GM06990 (cell line): ENCODE measurements at regions not wholly inside any gene's neighbourhood (a gene's known extent, or its start where the extent isn't known, plus 50 kb on each side); places are given as distances from the start of the nearest gene placed in this dataset.
A peak's percentile ranks its signal among the peaks of the same experiment; 100 is the strongest.

ENCODE experiments used
- DNase-seq: peaks from one replicate; pipeline ENCODE4 v3.0.0-alpha.2; 2011; ENCODE audit not compliant: insufficient read length; ENCODE audit errors: extremely low read depth
- H3K27me3 ChIP-seq: replicated peaks from 2 replicates; pipeline ENCODE4 v1.6.0; 2011; ENCODE audit warnings: low read length; ENCODE audit not compliant: control insufficient read depth, insufficient read depth
- H3K36me3 ChIP-seq: 2 replicates; pipeline ENCODE4 v1.5.1; 2011; ENCODE audit warnings: low read length; ENCODE audit not compliant: control insufficient read depth, insufficient read depth
- H3K4me3 ChIP-seq: replicated peaks from 2 replicates; pipeline ENCODE4 v1.5.1; 2011; ENCODE audit warnings: low read depth, mild to moderate bottlenecking, control low read depth, low read length
- CTCF ChIP-seq: IDR thresholded peaks from 2 replicates; pipeline ENCODE4 v1.5.1; 2011; ENCODE audit warnings: low read length, control low read depth, mild to moderate bottlenecking, inconsistent platforms; ENCODE audit not compliant: insufficient read depth, poor library complexity, severe bottlenecking

GRCh38 chr1:163922743-163923201 lies 601.0 kb downstream of the NUF2 start:
- H3K36me3 ChIP-seq, result no peaks in the 10 kb centered on the region
- no peak for TF ChIP-seq CTCF
- peak; percentile 12 for DNase-seq
- no peak overlapping the region for H3K4me3 ChIP-seq
- no peaks in the 10 kb centered on the region for H3K27me3 ChIP-seq

GRCh38 chr1:163924041-163924440 lies 602.3 kb downstream of the NUF2 start:
- no peak for DNase-seq
- TF ChIP-seq CTCF, result no peak
- Histone ChIP-seq H3K4me3 (no peak overlapping the region), H3K27me3 (no peaks in the 10 kb centered on the region), H3K36me3 (no peaks in the 10 kb centered on the region)

- H3K27me3 ChIP-seq, result no peaks in the 10 kb centered on the region
- no peak for DNase-seq
- H3K4me3 ChIP-seq, result no peak overlapping the region
- TF ChIP-seq CTCF, result no peak
- no peaks in the 10 kb centered on the region for H3K36me3 ChIP-seq
Measured at GRCh38 chr1:163927493-163927892, 605.7 kb downstream of the NUF2 start.

- H3K4me3 ChIP-seq, result no peak overlapping the region
- H3K27me3 ChIP-seq, result no peaks in the 10 kb centered on the region
- no peak for DNase-seq
- no peaks in the 10 kb centered on the region for H3K36me3 ChIP-seq
- TF ChIP-seq CTCF, result no peak
Measured at GRCh38 chr1:163928069-163928468, 606.3 kb downstream of the NUF2 start.

GRCh38 chr1:163928651-163929050 lies 606.9 kb downstream of the NUF2 start:
- Histone ChIP-seq H3K36me3 (no peaks in the 10 kb centered on the region), H3K4me3 (no peak overlapping the region), H3K27me3 (no peaks in the 10 kb centered on the region)
- TF ChIP-seq CTCF, result no peak
- DNase-seq, result no peak

GRCh38 chr1:163932901-163933300 lies 611.1 kb downstream of the NUF2 start:
- Histone ChIP-seq H3K27me3 (no peaks in the 10 kb centered on the region), H3K36me3 (no peaks in the 10 kb centered on the region), H3K4me3 (no peak overlapping the region)
- no peak for DNase-seq
- no peak for TF ChIP-seq CTCF
